HepG2 (cell line): ENCODE measurements at regions not wholly inside any gene's neighbourhood (a gene's known extent, or its start where the extent isn't known, plus 50 kb on each side); places are given as distances from the start of the nearest gene placed in this dataset.

Source experiments
- ATAC-seq: fragments of 200-7000 bp; cut with Tn5 transposase; 3 replicates; pipeline ENCODE4 v1.9.1; 2020; ENCODE audit warnings: mild to moderate bottlenecking, moderate library complexity
- BruUV-seq: library from RNA; stranded (reverse); fragments of 400-500 nt; replicated peaks from 2 replicates; lab custom pipeline; 2021; lab: Mats Ljungman, UMichigan
- CTCF ChIA-PET: fragments of 300-600 bp; formaldehyde crosslinking; extraction: SDS; loops from one replicate; lab custom pipeline; 2021; ENCODE audit warnings: low total read pairs, inconsistent platforms, low intra/inter-chr PET ratio; lab: Yijun Ruan, JAX
- POLR2A ChIA-PET: fragments of 350-600 bp; sonication (Branson Sonifier 250); formaldehyde crosslinking; loops from one replicate; lab custom pipeline; 2020; ENCODE audit warnings: antibody characterized with exemption, inconsistent platforms; lab: Yijun Ruan, JAX
- DNase-seq: peaks from one replicate; pipeline ENCODE4 v3.0.0-alpha.2; 2015; ENCODE audit warnings: low spot score
- FAIRE-seq: peaks from 3 replicates; lab custom pipeline; 2011; peaks lifted over from hg19 to GRCh38; lab: Jason Lieb, UNC
- H2AFZ ChIP-seq: one replicate; pipeline ENCODE4 v1.6.1; 2011; ENCODE audit warnings: low read length, inconsistent platforms
- H3K27ac ChIP-seq: fragments of 300-600 bp; 3 replicates; pipeline ENCODE4 v1.8.0; 2011; ENCODE audit warnings: mixed run types, mild to moderate bottlenecking, mixed read lengths, low read length, inconsistent platforms; ENCODE audit not compliant: insufficient read depth; ENCODE audit errors: extremely low read length
- H3K27me3 ChIP-seq, 2 experiments: fragments of 200-600 bp in 1 of 2; 2 replicates in 1 of 2; 3 replicates in 1 of 2; pipeline versions ENCODE4 v1.6.0 to v1.8.0; 2011; ENCODE audit warnings: low read length in 2 of 2, mild to moderate bottlenecking in 2 of 2, moderate library complexity in 2 of 2, inconsistent platforms in 1 of 2; ENCODE audit not compliant: insufficient read depth in 2 of 2, control insufficient read depth in 1 of 2
- H3K36me3 ChIP-seq, 2 experiments: fragments of 200-600 bp in 1 of 2; replicated peaks in 1 of 2; 2 replicates in 1 of 2; 3 replicates in 1 of 2; pipeline versions ENCODE4 v1.5.1 to v1.8.0; 2011; ENCODE audit warnings: low read length in 2 of 2, inconsistent platforms in 1 of 2; ENCODE audit not compliant: insufficient read depth in 2 of 2, control insufficient read depth in 1 of 2
- H3K4me1 ChIP-seq: 2 replicates; pipeline ENCODE4 v1.5.1; 2012; ENCODE audit warnings: low read length, inconsistent platforms; ENCODE audit not compliant: insufficient read depth
- H3K4me2 ChIP-seq: 2 replicates; pipeline ENCODE4 v1.6.0; 2011; ENCODE audit warnings: low read depth, low read length, inconsistent platforms
- H3K4me3 ChIP-seq, 3 experiments: fragments of 200-600 bp in 1 of 3; sonication (generic), shearing (Covaris generic) in 1 of 3; replicated peaks in 1 of 3; 2 replicates each; pipeline ENCODE4 v1.5.1; 2011 to 2016; ENCODE audit warnings: low read length in 3 of 3, inconsistent platforms in 2 of 3, low read depth in 2 of 3, mild to moderate bottlenecking in 2 of 3, control low read depth in 1 of 3, mixed read lengths in 1 of 3; ENCODE audit not compliant: insufficient read depth in 1 of 3
- H3K79me2 ChIP-seq: one replicate; pipeline ENCODE4 v1.6.1; 2011; ENCODE audit warnings: low read length, inconsistent platforms; ENCODE audit not compliant: insufficient read depth
- H3K9ac ChIP-seq: 2 replicates; pipeline ENCODE4 v1.6.0; 2011; ENCODE audit warnings: mild to moderate bottlenecking, low read depth, low read length, inconsistent platforms; ENCODE audit not compliant: insufficient read depth
- H3K9me3 ChIP-seq: 2 replicates; pipeline ENCODE4 v1.5.1; 2012; ENCODE audit warnings: mild to moderate bottlenecking, low read length
- H4K20me1 ChIP-seq: 2 replicates; pipeline ENCODE4 v1.6.0; 2011; ENCODE audit warnings: inconsistent platforms, mild to moderate bottlenecking, low read length, moderate library complexity; ENCODE audit not compliant: insufficient read depth
- ATF7-NPFF ChIP-seq: sonication (generic); formaldehyde crosslinking; IDR thresholded peaks from 2 replicates; pipeline ENCODE4 v1.8.1; 2023; ENCODE audit warnings: mild to moderate bottlenecking, low read depth, missing genetic modification reagents, moderate library complexity
- CBFB ChIP-seq: sonication (generic); formaldehyde crosslinking; IDR thresholded peaks from 2 replicates; pipeline ENCODE4 v1.4.0; 2020; ENCODE audit warnings: missing genetic modification reagents
- HOXA3 ChIP-seq: sonication (generic); formaldehyde crosslinking; IDR thresholded peaks from 2 replicates; pipeline ENCODE4 v1.5.0; 2020; ENCODE audit warnings: missing genetic modification reagents
- ISX ChIP-seq: sonication (generic); formaldehyde crosslinking; conservative IDR thresholded peaks from 2 replicates; pipeline ENCODE4 v1.5.0; 2020; ENCODE audit warnings: missing genetic modification reagents
- NFKBIZ ChIP-seq: IDR thresholded peaks from 2 replicates; pipeline ENCODE4 v1.6.1; 2018; ENCODE audit warnings: missing genetic modification reagents, missing compliant biosample characterization
- SMC3 ChIP-seq: IDR thresholded peaks from 2 replicates; pipeline ENCODE4 v1.6.1; 2011; ENCODE audit warnings: low read length, improper control_type of control experiment
- STAG1 ChIP-seq: sonication (generic); formaldehyde crosslinking; IDR thresholded peaks from 2 replicates; pipeline ENCODE4 v1.4.0; 2020; ENCODE audit warnings: missing genetic modification reagents
- TFDP2 ChIP-seq: sonication (generic); formaldehyde crosslinking; IDR thresholded peaks from 2 replicates; pipeline ENCODE4 v1.4.0; 2020; ENCODE audit warnings: missing genetic modification reagents
- ZNF12 ChIP-seq: sonication (generic); formaldehyde crosslinking; IDR thresholded peaks from 2 replicates; pipeline ENCODE4 v1.5.0; 2020; ENCODE audit warnings: missing genetic modification reagents
- ZNF441 ChIP-seq: sonication (generic); formaldehyde crosslinking; IDR thresholded peaks from 2 replicates; pipeline ENCODE4 v1.7.0; 2021; ENCODE audit warnings: missing genetic modification reagents, borderline replicate concordance
- WGBS: methylation state at CpG from one replicate; pipeline ENCODE4 v1.1.6; 2017; ENCODE audit warnings: low lambda C conversion rate; 5-methylcytosine and 5-hydroxymethylcytosine counted together
- in situ Hi-C: cut with HindIII; loops from 2 replicates; pipeline ENCODE4 v1.10.0; 2017; ENCODE audit warnings: low pct_unique_long_range_greater_than_20kb; ENCODE audit not compliant: extremely low pct_ligation_motif_present
- intact Hi-C: fragments of 100-400 bp; cut with micrococcal nuclease; formaldehyde crosslinking; loops from one replicate; pipeline ENCODE4 v1.10.0; 2022; ENCODE audit not compliant: unreplicated experiment
- TF ChIP-seq, protein P1 (sequence below): IDR thresholded peaks from 2 replicates; pipeline ENCODE4 v1.6.1; 2016; ENCODE audit warnings: low read depth, borderline replicate concordance
- TF ChIP-seq, protein P2 (sequence below): sonication (generic); IDR thresholded peaks from 2 replicates; pipeline ENCODE4 v1.6.1; 2016; ENCODE audit warnings: low read depth, borderline replicate concordance
- TF ChIP-seq, protein P3 (sequence below): sonication (generic); formaldehyde crosslinking; IDR thresholded peaks from 2 replicates; pipeline ENCODE4 v1.5.0; 2020; ENCODE audit warnings: mild to moderate bottlenecking, missing genetic modification reagents, moderate library complexity

GRCh38 chr5:114099161-114099560 lies 262.7 kb upstream of the KCNN2 start:
- Histone ChIP-seq H3K4me2 (no peak overlapping the region), H4K20me1 (no peaks in the 10 kb centered on the region), H2AFZ (no peak overlapping the region), H3K27ac (no peak overlapping the region), H3K27me3 (no peaks in the 10 kb centered on the region; a peak in 1 of 5 replicates), H3K4me3 (no peak overlapping the region), H3K4me1 (no peaks in the 10 kb centered on the region), H3K79me2 (no peaks in the 10 kb centered on the region), H3K36me3 (no peaks in the 10 kb centered on the region), H3K9ac (no peak overlapping the region), H3K9me3 (no peaks in the 10 kb centered on the region)
- ChIA-PET CTCF (no interaction called here), POLR2A (no interaction called here)
- intact Hi-C loops (no loop called here), in situ Hi-C loops (loop anchor here (25.0 kb wide), 1 partner anchor 338 kb away; no protein-coding TSS in a partner anchor)
- FAIRE-seq (no peak), ATAC-seq (no peak), DNase-seq (no peak)
- no TSS peak for BruUV-seq
- TF ChIP-seq ZNF441 (CRISPR knock-in tag) (no peak), ZNF12 (CRISPR knock-in tag) (no peak), ATF7-NPFF (CRISPR knock-in tag) (no peak), CBFB (CRISPR knock-in tag) (no peak)
- TF ChIP-seq, protein P1, sequence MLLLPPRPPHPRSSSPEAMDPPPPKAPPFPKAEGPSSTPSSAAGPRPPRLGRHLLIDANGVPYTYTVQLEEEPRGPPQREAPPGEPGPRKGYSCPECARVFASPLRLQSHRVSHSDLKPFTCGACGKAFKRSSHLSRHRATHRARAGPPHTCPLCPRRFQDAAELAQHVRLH, result no peak
- TF ChIP-seq, protein P2, sequence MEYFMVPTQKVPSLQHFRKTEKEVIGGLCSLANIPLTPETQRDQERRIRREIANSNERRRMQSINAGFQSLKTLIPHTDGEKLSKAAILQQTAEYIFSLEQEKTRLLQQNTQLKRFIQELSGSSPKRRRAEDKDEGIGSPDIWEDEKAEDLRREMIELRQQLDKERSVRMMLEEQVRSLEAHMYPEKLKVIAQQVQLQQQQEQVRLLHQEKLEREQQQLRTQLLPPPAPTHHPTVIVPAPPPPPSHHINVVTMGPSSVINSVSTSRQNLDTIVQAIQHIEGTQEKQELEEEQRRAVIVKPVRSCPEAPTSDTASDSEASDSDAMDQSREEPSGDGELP, result no peak
- WGBS, result 0% methylated on average over 2 of the region's 2 CpGs

- Histone ChIP-seq H3K4me3 (no peak overlapping the region), H3K27ac (no peak overlapping the region), H3K27me3 (no peaks in the 10 kb centered on the region), H4K20me1 (no peaks in the 10 kb centered on the region), H3K9ac (no peak overlapping the region), H3K4me1 (no peaks in the 10 kb centered on the region), H2AFZ (no peak overlapping the region), H3K36me3 (no peaks in the 10 kb centered on the region), H3K79me2 (no peaks in the 10 kb centered on the region), H3K4me2 (no peak overlapping the region), H3K9me3 (no peaks in the 10 kb centered on the region)
- FAIRE-seq (no peak), ATAC-seq (peak; percentile 55; the same call in 2 of the 3 replicates), DNase-seq (peak; percentile 15)
- ChIA-PET CTCF (interaction anchor here (1.2 kb wide), 1 partner anchor 204 kb away, joined by 4 read pairs; no protein-coding TSS in a partner anchor), POLR2A (no interaction called here)
- 0% methylated on average over 3 of the region's 3 CpGs for WGBS
- in situ Hi-C loops (no loop called here), intact Hi-C loops (loop anchor here (5.0 to 10.0 kb wide), 2 partner anchors 121 to 204 kb away; no protein-coding TSS in a partner anchor)
- no TSS peak for BruUV-seq
- TF ChIP-seq ISX (CRISPR knock-in tag), result no peak
- TF ChIP-seq SMC3, result 0 out of 2 replicates have a peak, but pooled peaks have one; percentile 21
- TF ChIP-seq, protein P3, sequence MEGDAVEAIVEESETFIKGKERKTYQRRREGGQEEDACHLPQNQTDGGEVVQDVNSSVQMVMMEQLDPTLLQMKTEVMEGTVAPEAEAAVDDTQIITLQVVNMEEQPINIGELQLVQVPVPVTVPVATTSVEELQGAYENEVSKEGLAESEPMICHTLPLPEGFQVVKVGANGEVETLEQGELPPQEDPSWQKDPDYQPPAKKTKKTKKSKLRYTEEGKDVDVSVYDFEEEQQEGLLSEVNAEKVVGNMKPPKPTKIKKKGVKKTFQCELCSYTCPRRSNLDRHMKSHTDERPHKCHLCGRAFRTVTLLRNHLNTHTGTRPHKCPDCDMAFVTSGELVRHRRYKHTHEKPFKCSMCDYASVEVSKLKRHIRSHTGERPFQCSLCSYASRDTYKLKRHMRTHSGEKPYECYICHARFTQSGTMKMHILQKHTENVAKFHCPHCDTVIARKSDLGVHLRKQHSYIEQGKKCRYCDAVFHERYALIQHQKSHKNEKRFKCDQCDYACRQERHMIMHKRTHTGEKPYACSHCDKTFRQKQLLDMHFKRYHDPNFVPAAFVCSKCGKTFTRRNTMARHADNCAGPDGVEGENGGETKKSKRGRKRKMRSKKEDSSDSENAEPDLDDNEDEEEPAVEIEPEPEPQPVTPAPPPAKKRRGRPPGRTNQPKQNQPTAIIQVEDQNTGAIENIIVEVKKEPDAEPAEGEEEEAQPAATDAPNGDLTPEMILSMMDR (CRISPR knock-in tag), result peak; percentile 45
- TF ChIP-seq NFKBIZ, result no peak
- no peak for TF ChIP-seq HOXA3 (CRISPR knock-in tag)
- peak; percentile 50 for TF ChIP-seq STAG1 (CRISPR knock-in tag)
- TF ChIP-seq TFDP2 (CRISPR knock-in tag), result no peak
These were observed 260.7 kb upstream of the KCNN2 start for GRCh38 chr5:114101153-114101552.
